ENCODE measurements at regions not wholly inside any gene's neighbourhood (a gene's known extent, or its start where the extent isn't known, plus 50 kb on each side); places are given as distances from the start of the nearest gene placed in this dataset.

DNA sequence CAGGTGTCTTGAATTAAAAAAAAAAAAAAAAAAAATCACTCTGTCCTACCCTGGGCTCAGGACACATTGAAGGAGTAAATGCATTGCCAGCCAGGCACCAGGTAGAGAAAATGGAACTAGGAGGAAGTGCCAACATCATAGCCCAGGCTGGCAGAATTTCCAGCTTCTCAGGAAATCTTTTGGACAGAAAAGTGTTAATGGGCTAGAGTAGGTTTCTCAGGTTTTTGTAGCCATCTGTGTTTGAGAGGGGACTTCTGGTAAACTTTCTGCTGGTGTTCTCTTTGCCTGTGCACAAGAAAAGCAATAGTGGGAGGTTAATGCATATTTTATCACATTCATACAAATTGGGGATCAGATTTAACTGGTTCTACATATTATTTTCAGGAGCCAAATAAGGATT, 678.3 kb upstream of the NRSN1 start:
- TF ChIP-seq, protein P1, sequence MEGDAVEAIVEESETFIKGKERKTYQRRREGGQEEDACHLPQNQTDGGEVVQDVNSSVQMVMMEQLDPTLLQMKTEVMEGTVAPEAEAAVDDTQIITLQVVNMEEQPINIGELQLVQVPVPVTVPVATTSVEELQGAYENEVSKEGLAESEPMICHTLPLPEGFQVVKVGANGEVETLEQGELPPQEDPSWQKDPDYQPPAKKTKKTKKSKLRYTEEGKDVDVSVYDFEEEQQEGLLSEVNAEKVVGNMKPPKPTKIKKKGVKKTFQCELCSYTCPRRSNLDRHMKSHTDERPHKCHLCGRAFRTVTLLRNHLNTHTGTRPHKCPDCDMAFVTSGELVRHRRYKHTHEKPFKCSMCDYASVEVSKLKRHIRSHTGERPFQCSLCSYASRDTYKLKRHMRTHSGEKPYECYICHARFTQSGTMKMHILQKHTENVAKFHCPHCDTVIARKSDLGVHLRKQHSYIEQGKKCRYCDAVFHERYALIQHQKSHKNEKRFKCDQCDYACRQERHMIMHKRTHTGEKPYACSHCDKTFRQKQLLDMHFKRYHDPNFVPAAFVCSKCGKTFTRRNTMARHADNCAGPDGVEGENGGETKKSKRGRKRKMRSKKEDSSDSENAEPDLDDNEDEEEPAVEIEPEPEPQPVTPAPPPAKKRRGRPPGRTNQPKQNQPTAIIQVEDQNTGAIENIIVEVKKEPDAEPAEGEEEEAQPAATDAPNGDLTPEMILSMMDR (IDR thresholded peaks at IDR 0.05) = no peak
- TF ChIP-seq EP300 (IDR thresholded peaks at IDR 0.05) (no peak), POLR2A (IDR thresholded peaks at IDR 0.05) (no peak)

Measured in tibial nerve (tissue), 4 donors.